GM21515 (cell line): ENCODE measurements at regions not wholly inside any gene's neighbourhood (a gene's known extent, or its start where the extent isn't known, plus 50 kb on each side); places are given as distances from the start of the nearest gene placed in this dataset.
"Not testable (repeated sequence)": the region's sequence is repeated elsewhere in the genome, so short reads cannot be mapped to it uniquely, and the experiment has no call there.

Experiments used
- ATAC-seq: cut with Tn5 transposase; IDR thresholded peaks from one replicate; pipeline ENCODE4 v1.9.1; 2021; ENCODE audit not compliant: unreplicated experiment

DNA sequence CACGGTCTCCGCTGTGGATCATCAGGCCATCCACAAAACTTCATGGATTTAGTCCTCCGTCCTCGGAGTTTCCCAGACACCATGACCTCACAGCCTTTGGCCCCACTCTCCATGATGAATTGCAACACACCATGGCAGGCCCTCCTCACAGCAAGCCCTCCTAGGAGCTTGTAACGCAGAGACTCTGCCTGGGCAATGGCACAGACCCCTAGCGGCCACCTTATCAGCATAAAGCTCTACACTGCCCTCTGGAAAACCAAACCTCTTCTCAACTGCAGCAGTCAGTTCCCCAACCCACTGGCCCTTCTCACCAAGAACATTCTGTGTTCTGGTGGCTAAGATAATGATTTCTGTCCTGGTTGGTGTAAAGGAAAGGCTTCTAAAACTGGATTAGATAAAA is 238.4 kb upstream of the USP15 start:
- no peak for ATAC-seq

DNA sequence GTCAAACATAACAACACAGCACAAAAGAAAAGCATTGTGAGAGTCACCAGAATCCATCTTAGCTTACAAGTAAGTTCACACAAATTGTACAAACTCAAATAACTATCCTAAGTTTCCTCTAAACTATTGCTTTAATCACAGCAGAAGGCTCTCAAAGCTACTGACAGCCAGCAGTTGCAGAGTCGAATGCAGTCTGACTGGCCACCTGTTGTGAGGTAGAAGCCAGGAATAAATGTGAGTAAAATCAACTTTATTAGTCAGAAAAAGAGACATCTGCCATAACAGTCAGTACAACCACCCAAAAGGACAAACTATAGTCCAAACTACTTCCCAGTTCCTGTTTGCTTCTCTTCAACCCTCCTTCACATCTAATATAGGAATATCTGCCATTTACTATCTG is 231.7 kb upstream of the USP15 start:
- no peak for ATAC-seq

DNA sequence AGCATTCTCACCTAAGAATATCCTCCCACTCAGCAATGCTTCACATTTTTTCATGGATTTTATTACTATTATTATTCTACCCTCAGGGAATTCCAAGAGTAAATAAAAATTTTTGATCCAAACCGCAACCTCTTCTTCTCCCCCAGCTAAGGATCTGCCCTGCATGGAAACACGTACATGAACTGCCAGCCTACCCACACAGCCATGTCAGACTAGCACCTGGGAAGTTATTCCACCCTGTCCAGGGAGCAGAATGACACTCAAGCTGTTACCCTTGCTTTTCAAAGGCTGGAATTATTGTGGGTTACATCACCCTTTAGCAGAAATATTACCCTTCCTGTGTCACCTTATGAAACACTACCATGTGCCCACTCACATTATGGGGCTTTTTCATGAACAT is 227.3 kb upstream of the USP15 start:
- no peak for ATAC-seq

DNA sequence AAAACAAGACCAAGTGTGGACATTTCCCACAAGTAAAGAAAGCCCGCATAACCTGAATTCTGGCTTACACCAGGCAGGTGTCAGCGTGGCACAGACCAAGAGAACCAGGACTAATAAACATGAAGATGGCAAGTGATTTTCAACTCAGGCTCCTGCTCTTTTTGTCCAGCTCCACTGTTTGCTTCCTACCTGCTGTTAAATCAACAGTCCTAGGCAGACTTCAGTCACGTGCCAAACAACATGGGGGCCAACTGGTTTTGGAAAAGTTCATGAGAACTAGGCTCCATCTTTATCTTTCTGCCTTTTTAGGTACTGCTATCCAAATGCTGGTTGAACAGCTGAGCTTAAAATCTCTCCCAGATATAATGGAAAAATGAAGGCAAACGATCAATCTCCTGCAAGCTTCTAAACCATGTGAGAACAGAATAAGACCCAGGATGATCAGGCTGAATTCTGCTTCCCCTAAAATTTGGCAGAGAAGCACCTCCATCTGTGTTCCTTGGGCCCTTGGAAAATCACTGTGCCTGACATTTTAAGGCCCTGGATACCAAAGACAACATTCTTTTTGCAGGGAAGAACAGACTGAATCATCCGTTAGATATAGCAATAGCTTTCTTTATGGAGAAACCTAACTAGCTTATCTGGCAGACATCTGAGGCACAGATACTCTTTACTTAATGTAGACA is 215.6 kb upstream of the USP15 start:
- ATAC-seq: no peak

DNA sequence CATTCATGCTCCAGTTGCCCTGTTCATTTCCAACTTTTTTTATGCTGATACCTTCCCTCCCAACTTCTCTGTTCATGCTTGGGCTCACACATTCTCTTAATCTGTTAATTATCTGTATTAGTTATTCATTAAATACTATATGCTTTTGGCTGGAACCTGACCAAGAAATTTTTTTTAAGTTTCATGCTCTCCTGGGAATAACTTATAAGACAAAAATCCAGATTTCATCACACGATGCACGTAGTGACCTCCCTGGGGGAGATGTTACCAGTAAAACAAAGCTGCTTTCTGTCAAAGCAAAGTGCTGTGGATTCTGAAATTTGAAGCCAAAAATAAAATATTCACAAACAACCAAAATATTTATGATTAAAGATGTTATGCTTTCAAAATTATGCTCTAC is 215.0 kb upstream of the USP15 start:
- no peak for ATAC-seq

DNA sequence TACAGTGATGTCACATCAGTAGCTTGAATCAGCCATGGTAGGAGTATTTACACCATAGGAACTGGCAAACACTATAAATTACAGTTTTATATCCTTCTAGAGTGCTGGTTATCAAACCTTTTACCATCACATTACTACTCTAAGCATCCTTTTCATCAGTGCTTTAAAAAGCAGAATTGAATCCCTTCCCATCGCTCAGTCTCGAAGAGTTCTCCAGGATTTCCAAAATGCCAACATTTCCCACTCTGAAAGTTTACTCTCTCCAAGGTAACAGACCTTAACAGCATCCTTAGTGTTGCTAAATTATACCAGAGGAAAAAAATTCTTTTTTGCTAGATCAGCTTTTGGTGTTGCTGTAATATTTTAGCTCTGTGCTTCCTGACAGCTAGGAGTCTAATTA is 209.4 kb upstream of the USP15 start:
- no peak for ATAC-seq

DNA sequence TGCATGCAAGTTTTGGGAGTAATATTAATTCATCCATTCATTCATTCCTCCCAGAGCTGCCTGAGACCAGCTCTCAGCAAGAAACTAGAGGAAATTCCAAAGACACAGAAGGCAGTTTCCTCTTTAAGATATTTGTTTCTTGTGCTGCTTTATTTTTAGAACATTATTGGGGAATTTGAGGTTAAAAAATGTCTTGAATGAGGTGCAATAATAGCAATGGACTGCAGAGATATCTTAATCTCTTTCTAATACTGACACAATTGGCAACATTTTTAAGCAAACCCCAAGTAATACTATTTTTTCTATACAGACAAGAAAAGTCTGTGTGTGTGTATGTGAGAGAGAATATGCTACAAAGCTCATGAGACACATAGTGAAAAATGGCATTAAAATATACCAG is 190.2 kb upstream of the USP15 start:
- no peak for ATAC-seq

DNA sequence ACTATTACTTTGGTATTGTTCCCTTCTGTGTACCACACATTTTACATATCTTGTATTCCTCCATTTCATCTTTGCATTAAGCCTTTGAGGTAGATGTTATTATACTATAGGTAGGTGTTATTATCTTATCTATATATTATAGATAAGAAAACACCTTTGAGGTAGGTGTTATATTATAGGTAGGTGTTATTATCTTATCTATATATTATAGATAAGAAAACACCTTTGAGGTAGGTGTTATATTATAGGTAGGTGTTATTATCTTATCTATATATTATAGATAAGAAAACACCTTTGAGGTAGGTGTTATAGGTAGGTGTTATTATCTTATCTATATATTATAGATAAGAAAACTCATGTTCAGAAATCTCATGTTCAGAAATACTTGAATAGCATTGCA is 187.0 kb upstream of the USP15 start:
- ATAC-seq: not testable (repeated sequence)

DNA sequence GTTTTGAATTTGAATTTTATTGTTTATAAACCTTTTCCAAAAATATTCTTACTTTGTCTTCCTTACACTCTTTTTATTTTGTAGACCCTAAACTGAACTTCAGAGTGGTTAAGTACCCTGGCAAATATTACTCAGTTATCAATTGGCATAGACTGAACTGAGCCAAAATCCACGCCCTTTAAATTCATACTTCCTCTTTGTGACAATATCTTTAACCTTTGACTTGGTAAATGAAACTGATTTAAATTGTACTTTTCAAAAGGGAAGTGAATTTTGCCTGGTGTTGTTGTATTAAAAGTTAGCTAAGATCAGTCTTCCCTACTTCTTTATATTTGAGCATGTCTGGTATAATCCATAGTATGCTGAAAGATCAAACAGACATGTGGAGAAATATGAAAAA is 184.3 kb upstream of the USP15 start:
- peak; percentile 65 for ATAC-seq

DNA sequence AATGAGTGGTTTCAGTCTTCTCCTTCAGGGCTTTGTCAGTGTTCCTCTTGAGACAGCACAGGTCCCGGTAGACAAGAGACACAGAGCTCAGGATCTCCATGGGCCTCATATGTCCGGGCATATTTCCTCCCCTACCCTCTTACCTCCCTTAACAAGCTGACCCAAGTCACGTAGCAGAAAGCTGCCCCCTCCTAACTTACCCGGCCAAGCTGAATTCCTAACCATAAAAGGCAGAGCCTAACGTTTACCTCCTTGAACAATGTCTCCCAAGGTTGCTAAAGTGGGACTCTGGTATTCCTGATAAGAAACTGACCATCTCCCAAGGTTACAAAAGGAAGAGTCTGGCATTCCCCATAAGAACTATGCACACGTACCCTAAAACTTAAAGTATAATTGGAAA is 182.2 kb upstream of the USP15 start:
- ATAC-seq: no peak

DNA sequence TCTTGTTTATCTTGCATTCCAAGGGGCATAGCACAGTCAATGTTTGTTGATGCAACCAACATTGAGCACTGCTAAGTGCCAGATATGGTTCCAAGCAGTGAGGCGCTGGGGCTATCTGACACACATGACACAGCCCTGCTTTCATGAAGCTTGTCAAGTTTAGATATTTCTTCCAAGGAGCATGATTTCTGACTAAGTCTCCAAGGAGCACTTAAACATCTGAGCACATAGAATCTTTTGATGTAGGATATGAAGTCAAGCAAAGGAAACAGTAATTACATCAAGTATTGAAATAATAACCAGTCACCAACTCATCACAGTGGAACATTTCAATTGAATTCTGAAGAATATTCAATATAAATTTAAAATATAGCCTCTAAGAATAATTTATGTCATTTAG is 177.8 kb upstream of the USP15 start:
- no peak for ATAC-seq

DNA sequence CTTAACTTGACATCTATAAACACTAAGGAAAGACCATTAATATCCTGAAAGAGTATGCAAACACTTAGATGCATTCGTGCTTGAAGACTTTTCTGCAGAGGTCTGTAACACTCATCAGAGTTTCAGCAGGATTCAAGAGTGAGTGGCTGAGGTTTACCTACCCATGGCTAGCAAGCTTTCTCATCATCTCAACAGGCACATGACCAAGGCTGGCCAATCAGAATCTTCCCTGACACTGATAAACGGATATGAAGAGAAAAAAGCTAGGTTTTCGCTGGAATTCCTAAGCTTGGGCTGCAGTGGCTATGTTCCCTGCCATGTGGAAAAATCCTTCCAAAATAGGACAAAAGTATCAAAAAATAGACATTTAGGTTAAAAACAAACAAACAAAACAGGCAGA is 162.1 kb upstream of the USP15 start:
- ATAC-seq: no peak

DNA sequence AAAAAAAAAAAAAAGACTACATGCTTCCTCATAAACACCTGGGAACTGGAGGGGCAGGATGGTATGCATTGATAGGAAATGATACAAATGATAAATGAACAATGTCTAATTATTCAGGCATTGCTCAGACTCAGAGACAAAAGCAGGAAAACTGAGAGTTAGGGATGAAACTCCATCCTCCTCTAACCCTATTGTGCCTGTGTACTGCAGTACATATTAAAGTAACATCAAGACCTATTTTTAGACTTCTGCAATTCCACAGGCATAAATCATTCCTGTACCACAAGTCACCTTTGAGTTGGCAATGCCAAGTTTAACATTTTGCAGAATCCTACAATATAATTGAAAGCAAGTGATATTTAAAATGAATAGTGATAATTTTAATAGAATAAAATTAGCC is 156.5 kb upstream of the USP15 start:
- no peak for ATAC-seq

DNA sequence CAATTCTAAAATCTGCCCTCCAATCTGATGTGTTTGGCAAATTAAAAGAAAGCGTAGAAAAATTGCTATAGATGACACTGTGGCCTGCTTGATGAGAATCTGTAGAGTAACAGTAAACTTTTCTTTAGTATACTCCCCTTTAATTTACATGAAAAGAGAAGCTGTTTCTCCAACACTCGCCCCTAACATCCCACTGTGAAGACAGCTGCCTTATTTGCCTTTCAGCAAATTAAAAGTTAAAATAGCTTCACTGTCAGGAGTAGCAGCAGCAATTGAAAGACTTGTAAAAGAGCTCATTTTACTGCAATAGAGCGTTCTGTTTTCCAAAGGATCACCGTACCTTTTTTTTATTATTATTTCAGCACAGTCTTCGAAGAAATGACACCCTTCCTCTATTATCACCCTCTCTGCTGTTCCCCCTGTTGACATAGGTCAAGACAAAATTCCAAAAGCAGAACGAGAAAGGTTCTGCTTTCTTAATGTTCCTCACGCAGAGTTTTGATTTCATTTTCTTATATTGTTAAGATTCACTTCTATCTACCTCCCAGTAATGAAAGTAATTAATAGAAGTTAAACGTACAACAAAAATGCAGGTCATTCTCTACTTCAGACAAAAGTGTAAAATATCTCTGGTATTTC is 153.5 kb upstream of the USP15 start:
- no peak for ATAC-seq

DNA sequence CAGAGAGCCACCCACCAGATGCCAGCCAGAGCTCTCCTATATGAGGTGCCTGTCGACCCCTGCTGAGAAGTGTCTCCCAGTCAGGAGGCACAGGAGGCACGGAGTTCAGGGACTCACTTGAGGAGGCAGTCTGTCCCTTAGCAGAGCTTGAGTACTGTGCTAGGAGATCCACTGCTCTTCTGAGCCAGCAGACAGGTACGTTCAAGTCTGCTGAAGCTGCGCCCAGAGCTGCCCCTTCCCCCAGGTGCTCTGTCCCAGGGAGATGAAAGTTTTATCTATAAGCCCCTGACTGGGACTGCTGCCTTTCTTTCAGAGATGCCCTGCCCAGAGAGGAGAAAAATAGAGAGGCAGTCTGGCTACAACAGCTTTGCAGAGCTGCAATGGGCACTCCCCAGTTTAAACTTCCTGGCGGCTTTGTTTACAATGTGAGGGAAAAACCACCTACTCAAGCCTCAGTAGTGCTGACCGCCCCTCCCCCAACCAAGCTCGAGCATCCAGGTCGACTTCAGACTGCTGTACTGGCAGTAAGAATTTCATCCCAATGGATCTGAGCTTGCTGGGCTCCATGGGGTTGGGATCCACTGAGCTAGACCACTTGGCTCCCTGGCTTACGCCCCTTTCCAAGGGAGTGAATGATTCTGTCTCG is 146.7 kb upstream of the USP15 start:
- ATAC-seq: no peak

DNA sequence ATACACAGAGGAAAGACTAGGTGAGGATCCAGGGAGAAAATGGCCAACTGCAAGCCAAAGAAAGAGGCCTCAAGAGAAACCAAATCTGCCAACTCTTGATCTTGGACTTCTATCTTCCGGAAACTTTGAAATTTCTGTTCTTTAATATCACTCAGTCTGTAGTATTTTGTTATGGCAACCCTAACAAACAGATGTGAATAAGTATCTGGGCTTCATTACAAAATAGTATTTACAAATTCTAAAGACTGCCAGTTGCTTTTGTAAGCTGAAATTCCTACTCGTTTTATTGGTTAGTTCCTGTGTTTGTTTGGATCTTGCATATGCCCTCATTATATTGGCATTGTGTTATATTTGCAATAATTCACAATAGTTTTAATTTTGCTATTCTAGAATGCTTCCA is 143.2 kb upstream of the USP15 start:
- ATAC-seq: no peak

DNA sequence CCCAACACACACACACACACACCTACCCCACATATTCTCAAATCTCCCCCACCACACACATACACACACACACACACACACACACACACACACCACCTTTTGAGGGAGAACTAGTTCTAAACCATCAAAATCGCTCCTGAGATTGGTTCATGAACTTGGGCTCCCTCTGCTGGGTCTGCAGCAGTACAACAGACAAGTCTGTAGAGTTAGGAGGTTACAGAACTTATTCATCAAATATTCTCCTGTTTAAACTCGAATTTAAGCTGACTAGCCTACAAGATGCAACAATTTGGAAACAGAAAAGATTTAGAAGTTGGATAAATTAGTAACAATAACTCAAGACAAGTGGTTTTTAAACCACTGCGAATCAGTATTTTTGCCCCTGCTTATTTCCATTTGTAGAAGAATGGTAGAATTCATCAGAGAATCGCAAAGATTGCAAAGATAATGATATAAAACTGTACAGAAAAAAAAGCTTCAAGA is 136.4 kb upstream of the USP15 start:
- peak; percentile 86 for ATAC-seq

DNA sequence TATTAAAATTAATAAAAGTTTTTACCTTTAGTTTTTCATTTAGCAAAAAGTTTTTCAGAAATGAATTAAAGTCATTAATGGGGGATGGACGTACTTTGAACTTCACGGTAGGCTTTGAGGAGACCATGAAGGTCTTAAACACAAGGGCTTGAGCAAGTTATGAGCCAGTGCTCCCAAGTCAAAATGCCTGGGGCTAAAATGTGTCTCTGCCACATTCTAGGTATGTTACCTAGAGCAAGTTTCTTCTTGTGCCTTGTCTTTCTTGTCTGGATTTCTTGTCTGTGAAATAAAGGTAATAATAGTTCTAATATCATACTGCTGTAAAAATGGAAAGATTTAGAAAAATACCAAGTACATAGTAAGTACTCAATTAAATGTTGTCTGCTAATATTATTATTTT is 132.7 kb upstream of the USP15 start:
- no peak for ATAC-seq

DNA sequence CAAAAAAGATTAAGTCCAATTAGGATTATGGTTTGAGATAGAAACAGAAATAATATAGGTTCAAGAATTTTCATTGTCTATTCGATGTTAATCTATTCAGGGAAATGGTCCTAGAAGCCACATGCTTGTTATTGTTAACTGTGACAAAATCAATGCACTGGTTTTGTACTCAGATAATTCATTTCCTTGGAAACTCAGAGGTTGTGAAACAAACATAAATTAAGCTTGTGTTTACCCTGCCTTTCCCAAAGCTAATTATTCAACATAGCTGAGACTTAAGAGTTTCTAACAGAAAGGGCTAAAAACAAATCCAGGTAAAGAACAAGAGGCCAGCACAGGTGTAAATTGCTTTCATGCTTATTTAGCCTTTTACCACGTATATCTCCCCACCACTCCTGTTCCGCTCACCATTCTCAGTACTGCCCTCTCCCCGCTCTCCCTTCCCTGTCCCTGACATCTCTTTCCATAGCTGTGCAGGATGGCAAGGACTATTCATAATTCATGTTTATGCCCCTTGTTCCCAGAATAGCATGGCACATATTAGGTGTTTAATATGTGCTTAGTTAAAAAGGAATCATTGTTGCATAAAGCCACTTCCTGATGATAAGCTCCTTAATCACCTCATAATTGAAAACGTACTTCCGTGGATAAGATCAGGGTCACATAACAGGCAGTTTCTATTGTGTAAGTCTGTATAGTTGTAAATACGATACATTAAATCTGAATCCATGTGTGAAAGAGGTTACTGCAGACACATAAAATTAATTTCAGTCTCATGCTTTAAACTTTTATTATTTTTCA is 131.8 kb upstream of the USP15 start:
- ATAC-seq: no peak

DNA sequence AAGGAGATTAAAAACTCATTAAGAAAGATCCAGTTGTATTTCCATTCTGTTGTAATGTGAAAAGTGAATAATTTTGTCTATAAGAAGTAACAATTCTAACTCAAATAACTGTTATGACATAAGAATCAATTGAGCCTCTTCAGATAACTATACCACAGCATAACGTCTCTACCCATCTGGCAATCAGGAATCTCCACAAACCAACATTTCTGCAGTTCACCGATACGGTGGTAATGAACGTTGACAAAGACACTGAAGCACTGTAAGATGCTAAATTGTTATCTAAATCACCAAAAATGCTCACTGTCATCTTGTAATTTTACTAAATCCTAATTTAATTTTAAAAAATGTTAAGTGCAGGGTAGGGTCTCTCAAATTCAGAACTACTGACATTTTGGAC is 130.9 kb upstream of the USP15 start:
- ATAC-seq: no peak

DNA sequence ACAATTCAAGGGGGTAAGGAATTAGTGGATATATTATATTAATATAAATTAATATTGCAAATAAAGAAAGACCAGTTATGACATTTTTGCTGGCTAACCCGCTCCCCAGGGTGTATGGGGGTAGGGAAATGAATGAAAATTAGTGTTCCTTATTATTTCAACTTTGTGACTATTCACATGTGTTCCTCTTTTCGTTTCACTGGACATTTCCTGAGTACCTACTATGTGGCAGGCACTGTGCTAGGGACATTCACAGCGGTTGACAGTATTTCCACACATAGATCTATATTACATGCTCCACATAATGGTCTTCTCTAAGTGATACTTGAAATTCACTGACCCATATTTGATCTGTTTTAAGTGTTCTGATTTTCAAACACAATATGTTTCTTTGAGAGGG is 129.8 kb upstream of the USP15 start:
- ATAC-seq: no peak
